KOPT-K1 (cell line): ENCODE measurements at regions not wholly inside any gene's neighbourhood (a gene's known extent, or its start where the extent isn't known, plus 50 kb on each side); places are given as distances from the start of the nearest gene placed in this dataset.

ENCODE experiments used
- H3K27ac ChIP-seq: fragments of 200-600 bp; sonication (generic); 2 replicates; pipeline ENCODE4 v1.5.1; 2016; ENCODE audit warnings: antibody characterized with exemption, mild to moderate bottlenecking, low read depth, low read length; ENCODE audit not compliant: poor library complexity, severe bottlenecking
- H3K36me3 ChIP-seq: fragments of 200-600 bp; sonication (generic); 2 replicates; pipeline ENCODE4 v1.5.1; 2017; ENCODE audit warnings: antibody characterized with exemption, mild to moderate bottlenecking, low read length, moderate library complexity; ENCODE audit not compliant: insufficient read depth
- H3K9me3 ChIP-seq: fragments of 200-600 bp; sonication (generic); 2 replicates; pipeline ENCODE4 v1.5.1; 2017; ENCODE audit warnings: antibody characterized with exemption, low read length, mild to moderate bottlenecking; ENCODE audit not compliant: insufficient read depth, poor library complexity, severe bottlenecking

DNA sequence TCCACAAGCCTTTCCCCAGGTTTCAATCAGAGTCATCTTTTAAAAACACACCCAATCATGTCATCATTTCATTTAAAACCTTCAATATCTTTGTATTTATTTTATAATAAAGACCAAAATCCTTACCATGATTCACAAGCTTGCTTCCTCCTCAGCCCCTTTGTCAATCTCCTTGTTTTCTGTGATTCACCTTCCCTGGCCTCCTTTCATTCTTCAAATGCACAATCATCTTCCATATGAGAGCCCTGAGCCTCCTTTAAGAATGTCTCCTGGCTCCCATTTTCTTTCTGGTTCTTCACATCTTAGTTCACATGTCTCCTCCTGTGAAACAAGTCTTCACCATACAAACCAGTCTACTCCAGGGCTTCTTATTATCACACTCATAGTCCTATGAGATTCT lies 904.0 kb downstream of the SORCS3 start:
- Histone ChIP-seq H3K9me3 (no peaks in the 10 kb centered on the region), H3K27ac (no peak overlapping the region), H3K36me3 (no peaks in the 10 kb centered on the region)

DNA sequence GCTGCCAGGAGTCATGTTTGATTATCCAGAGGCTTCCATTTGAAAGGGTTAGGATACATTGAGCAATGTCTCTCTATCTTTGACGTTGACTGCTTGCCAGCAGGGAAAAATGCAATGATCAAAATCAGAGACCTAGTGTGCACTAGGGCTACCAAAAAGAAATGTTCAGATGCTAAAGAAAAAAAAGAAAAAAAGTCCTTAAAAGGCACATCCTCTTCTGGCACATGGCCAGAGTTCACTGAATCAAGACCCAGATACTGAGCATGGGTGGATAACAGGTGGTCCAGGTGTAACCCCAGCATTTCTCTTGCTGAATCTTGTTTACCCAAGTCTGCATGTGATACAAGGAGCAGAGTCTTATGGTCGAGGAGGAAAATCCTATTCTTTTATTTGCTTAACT lies 899.3 kb downstream of the SORCS3 start:
- Histone ChIP-seq H3K27ac (no peak overlapping the region), H3K9me3 (no peaks in the 10 kb centered on the region), H3K36me3 (no peaks in the 10 kb centered on the region)

DNA sequence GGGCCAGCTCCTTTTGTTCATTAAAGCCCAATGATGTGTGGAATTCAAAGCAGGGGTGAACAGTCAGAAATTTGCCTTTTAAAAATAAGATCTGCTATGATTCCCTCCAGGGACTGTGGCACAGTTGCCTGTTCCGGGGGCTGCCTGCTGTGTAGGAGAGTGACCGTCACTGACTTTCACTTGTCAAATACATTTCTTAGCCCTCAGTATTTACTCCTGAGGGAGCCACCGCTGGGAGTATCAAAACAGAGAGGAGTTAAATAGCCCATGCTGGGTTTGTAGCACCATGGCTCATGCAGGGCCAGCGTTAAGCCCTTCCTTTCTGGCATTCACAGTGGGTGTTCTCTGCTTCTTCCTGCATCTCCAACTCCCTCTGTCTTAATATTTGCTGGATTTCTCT lies 897.8 kb downstream of the SORCS3 start:
- Histone ChIP-seq H3K27ac (no peak overlapping the region), H3K9me3 (no peaks in the 10 kb centered on the region)

DNA sequence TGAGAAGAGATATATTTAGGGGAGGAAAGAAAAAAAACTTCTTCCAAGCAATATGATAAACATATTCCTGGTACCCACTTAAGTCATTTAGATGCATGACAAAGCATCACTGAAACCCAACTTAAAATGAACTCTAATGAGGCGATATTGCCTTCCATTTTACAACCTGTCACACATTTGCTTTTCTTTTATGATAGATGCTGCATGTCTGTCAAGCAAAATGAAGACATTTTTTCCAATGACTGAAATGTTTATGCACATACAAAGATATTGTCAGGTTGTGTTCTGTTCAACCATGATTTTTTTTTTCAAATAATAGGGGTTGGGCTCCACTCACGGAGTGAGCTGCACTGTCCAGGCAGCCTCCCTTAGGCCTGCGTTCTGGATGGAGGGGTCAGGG lies 894.4 kb downstream of the SORCS3 start:
- no peaks in the 10 kb centered on the region for H3K36me3 ChIP-seq
- no peak overlapping the region for H3K27ac ChIP-seq
- H3K9me3 ChIP-seq = no peaks in the 10 kb centered on the region

More for the DNA sequence above, 897.8 kb downstream of the SORCS3 start:
- no peaks in the 10 kb centered on the region for H3K36me3 ChIP-seq

DNA sequence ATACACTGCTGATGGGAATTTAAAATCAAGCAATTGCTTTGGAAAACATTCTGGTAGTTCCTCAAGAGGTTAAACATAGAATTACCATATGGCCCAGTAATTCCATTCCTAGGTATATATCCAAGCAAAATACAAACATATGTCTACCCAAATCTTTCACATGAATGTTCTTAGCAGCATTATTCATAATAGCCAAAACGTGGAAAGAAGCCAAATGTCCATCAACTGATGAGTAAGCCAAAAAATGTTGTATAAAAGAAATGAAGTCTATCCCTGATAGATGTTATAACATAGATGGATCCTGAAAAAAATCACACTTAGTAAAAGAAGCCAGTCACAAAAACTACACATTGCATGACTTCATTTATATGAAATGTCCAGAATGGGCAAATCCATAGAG lies 893.0 kb downstream of the SORCS3 start:
- no peaks in the 10 kb centered on the region for H3K9me3 ChIP-seq
- no peak overlapping the region for H3K27ac ChIP-seq
- no peaks in the 10 kb centered on the region for H3K36me3 ChIP-seq

DNA sequence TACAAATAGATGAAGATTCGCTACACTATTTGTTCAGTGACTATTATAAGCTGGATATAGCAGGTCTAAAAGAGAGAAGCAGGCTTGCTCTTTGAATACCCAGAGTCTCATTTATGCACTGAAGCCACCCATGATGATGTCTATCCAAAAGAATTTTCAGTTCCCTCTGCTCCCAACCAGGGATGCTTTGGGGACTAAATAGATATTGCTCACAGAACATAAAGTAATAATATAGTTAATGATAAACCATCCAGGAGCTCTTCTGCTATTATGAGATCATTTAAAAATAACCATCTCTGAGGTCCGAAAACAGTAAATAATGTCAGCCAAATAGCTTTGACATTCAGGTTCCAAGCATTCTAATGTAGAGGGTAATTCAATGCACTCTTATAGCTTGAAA lies 875.4 kb downstream of the SORCS3 start:
- H3K27ac ChIP-seq = no peak overlapping the region
- H3K9me3 ChIP-seq = no peaks in the 10 kb centered on the region
- H3K36me3 ChIP-seq = no peaks in the 10 kb centered on the region

DNA sequence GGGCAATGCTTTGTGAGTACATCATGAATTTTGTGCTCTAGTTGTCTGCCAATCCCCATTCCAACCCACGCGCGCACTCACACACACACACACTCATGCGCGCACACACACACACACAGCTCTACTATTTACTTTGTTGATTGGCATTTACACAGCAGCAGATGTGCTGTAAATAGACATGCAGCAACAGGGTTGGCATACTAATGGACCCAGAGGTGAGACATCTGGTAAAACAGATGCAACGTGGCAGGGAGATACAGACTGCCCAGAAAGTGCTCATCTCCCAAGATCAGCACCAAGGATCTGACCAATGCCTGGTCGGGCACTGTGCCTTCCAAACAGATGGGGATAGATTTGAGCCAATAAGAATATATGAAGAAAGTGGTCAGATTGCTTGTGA lies 873.0 kb downstream of the SORCS3 start:
- no peak overlapping the region for H3K27ac ChIP-seq
- H3K36me3 ChIP-seq = no peaks in the 10 kb centered on the region
- no peaks in the 10 kb centered on the region for H3K9me3 ChIP-seq

DNA sequence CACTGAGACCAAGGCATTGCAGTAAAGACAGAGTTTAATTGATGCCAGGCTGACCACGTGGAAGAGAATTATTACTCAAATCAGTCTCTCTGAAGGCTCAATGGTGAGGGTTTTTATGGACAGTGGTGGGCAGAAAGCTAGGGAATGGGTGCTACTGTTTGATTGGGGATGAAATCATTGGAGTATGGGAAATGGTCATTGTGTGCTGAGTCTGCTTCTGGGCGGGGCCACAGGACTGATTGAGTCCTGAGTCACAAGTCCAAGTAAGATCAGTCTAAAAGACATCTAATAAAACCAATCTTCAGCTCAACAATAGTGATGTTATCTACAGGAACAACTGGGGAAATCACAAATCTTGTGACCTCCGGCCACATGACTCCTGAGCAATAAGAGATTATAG lies 868.4 kb downstream of the SORCS3 start:
- H3K36me3 ChIP-seq = no peaks in the 10 kb centered on the region
- H3K9me3 ChIP-seq = no peaks in the 10 kb centered on the region
- H3K27ac ChIP-seq = no peak overlapping the region

DNA sequence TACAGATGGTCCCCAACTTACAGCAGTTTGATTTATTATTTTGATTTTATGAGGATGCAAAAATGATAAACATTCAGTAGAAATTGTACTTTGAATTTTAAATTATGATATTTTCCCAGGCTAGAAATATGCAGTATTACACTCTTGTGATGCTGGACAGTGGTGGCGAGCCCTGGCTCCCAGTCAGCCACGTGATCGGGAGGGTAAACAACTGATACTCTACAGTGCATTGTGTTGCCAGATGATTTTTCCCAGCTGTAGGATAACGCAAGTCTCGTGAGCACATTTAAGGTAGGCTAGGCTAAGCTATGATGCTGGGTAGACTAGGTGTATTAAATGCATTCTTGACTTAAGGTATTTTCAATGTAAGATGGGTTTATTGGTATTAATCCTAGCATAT lies 865.2 kb downstream of the SORCS3 start:
- H3K36me3 ChIP-seq = no peaks in the 10 kb centered on the region
- H3K27ac ChIP-seq = no peak overlapping the region
- H3K9me3 ChIP-seq = no peaks in the 10 kb centered on the region

DNA sequence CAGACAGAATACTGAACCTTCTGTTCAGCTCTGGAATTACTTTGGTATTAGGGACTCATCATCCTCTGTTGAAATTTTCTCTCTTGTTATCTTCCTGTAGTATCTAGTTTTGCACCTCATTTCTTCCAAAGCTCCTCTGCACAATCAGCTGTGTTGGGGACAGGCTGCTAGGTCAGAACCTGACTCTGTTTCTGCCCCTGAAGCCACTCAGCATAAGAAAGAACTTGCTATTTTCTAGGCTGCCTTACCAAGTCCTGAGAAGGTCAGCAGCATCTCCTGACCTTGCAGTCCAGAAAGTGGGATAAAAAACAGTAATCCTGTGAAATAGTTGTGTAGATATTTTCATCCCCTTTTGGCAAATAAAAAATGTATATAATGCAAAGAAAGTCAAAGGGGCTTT lies 862.6 kb downstream of the SORCS3 start:
- no peaks in the 10 kb centered on the region for H3K9me3 ChIP-seq

DNA sequence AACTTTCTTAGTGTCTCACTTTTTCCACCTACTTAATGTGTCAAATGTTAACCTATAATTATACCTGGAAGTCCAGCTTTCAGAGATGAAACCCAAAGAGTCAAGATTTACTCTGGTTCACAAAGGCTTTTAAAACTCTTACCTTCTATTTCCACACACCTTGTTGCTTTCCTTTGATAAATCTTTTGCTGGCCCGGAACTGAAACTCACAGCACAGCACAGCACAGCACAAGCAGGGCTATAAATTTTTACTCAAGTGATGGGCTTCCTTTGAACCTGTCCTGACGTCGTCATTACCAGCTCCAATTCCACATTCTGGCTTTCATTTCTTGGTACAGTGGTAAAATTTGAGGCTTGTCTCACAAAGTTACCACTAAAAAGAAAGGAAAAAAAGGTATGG lies 861.0 kb downstream of the SORCS3 start:
- Histone ChIP-seq H3K36me3 (no peaks in the 10 kb centered on the region), H3K9me3 (no peaks in the 10 kb centered on the region), H3K27ac (no peak overlapping the region)

More for the DNA sequence above, 862.6 kb downstream of the SORCS3 start:
- H3K27ac ChIP-seq = no peak overlapping the region
- no peaks in the 10 kb centered on the region for H3K36me3 ChIP-seq

DNA sequence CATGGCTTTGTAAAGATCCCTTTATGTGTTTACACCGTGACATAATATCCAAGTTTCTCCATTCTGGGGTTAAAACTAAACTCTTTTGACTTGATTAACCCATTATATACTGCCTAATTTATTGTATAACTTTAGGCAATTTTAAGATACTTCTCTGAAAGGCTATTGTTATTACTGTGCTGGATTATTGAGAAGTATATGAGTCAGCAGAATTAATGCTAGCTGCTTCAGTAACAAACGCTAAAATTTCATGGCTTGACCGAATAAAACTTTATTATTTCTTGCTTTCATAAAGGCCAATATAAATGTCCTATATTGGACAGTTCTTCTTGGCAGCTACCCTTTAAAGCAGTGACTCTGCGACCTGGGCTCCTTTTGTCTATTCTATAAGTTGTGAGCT lies 853.9 kb downstream of the SORCS3 start:
- no peaks in the 10 kb centered on the region for H3K36me3 ChIP-seq
- H3K9me3 ChIP-seq = no peaks in the 10 kb centered on the region

DNA sequence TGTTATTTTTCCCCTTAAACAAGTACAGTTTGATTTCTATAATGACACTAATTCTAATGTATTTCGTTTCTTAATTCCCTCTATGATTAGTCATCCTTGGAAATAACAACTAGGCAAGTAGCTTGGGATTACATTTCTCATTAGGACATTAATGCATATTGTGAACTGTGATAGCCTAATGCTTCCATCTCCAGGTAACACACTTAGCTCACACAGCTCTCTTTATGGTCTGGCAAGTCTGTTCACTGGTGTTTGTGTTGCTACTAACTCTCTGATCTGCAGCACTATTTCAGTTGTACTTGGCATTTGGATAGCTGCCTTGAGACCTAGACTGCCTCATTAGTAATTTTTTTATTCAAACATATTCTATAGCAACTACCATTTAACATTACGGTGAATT lies 853.2 kb downstream of the SORCS3 start:
- H3K36me3 ChIP-seq = no peaks in the 10 kb centered on the region
- no peaks in the 10 kb centered on the region for H3K9me3 ChIP-seq
- no peak overlapping the region for H3K27ac ChIP-seq

More for the DNA sequence above, 853.9 kb downstream of the SORCS3 start:
- H3K27ac ChIP-seq = no peak overlapping the region

DNA sequence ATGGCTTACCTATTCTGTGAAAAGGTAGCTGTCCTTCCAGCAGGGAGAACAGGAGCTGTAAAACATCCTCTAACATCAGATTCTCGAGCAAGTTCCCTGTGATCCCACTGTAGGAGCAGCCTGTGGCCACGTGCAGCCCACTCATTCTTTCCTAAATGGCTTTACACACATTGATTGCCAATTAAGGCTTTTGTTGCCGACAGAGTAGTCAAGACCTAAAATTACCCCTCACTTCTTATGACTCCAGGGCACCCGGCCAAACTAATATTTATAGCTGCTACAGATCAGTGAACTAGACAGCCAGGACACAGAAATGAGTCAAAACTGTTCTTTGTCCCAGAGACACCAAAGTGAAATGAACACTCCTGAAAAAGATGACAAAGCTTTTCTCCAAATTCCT lies 832.1 kb downstream of the SORCS3 start:
- Histone ChIP-seq H3K9me3 (no peaks in the 10 kb centered on the region), H3K36me3 (no peaks in the 10 kb centered on the region), H3K27ac (no peak overlapping the region)

DNA sequence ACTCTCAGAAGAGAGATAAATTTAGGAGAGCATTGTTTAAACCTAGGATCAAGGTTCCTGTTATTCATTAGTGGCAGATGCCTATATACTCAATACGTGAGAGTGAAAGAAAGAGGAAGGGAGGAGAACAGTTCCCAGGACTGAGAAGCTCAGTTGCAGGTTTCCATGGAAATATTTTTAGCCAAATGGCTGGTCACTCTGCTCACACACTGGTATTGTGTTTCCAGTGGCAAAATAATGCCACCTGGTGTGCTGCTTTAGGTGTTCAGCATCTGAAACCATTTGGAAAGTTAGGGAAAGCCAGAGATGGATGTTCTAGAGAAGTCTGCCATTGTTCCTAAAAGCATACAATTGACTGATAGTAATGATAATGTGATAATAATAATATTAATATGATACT lies 827.7 kb downstream of the SORCS3 start:
- no peaks in the 10 kb centered on the region for H3K9me3 ChIP-seq
- H3K36me3 ChIP-seq = no peaks in the 10 kb centered on the region
- no peak overlapping the region for H3K27ac ChIP-seq

DNA sequence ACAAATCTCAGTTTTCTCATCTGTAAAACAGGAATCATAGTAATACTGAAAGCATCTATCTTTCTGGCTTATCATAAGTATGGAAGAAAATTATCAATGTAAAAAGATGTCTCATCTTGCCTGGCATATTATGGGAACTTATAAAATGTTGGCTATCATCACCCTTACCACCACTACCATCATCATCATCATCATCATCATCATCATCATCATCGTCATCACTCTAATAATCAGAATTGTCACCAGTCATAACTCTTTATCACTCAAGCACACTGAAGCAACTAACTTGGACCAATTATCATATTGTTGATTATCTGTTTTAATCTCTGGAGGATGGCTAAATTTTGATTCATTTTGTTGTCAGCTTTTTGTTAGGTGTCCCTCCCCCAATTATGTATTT lies 825.4 kb downstream of the SORCS3 start:
- Histone ChIP-seq H3K27ac (no peak overlapping the region), H3K9me3 (no peaks in the 10 kb centered on the region), H3K36me3 (no peaks in the 10 kb centered on the region)

DNA sequence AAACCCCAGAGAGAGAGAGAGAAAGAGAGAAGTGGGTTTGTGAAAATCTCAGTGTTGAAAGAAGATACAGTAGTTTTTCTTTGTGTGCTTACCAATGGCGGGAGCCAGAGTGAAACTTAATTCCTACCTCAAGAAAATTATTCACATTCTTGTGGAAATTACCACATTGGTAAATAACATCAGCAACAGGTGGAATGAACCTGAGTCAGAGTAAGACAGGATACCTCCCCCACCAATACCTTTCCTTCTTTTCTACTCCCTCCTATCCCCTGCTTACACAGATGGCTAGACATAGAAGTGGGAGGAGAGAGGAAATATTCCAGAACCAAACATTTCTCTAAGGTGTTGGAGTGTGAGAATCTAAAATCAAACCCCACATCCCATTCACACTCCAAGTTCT lies 793.9 kb downstream of the SORCS3 start:
- H3K36me3 ChIP-seq = no peaks in the 10 kb centered on the region
- H3K27ac ChIP-seq = no peak overlapping the region
- no peaks in the 10 kb centered on the region for H3K9me3 ChIP-seq
